Fibroblast of lung (primary cell): ENCODE measurements at regions not wholly inside any gene's neighbourhood (a gene's known extent, or its start where the extent isn't known, plus 50 kb on each side); places are given as distances from the start of the nearest gene placed in this dataset.

Experiments used
- CTCF ChIP-seq, 2 donors: IDR thresholded peaks in 1 of 2; conservative IDR thresholded peaks in 1 of 2; 1 replicate in 1 of 2; 2 replicates in 1 of 2; pipeline ENCODE4 v1.5.1; 2011 to 2012; ENCODE audit warnings: low read length in 2 of 2, control low read depth in 1 of 2, inconsistent platforms in 1 of 2, low read depth in 1 of 2, mild to moderate bottlenecking in 1 of 2
- EZH2 ChIP-seq: IDR thresholded peaks from 2 replicates; pipeline ENCODE4 v1.5.1; 2012; ENCODE audit warnings: low read length, control low read depth, mild to moderate bottlenecking; ENCODE audit errors: missing control alignments

GRCh38 chr20:50395914-50396488 is 114.2 kb upstream of the PTPN1 start:
- TF ChIP-seq CTCF (conservative IDR thresholded peaks at IDR 0.05 in 1 of 2, IDR thresholded peaks at IDR 0.05 in 1 of 2; ENCODE audit: low read depth in 1 of 2, low read length in 2 of 2) (no peak), EZH2 (no peak)
